HG03378 (cell line): ENCODE measurements at regions not wholly inside any gene's neighbourhood (a gene's known extent, or its start where the extent isn't known, plus 50 kb on each side); places are given as distances from the start of the nearest gene placed in this dataset.
"Not testable (repeated sequence)": the region's sequence is repeated elsewhere in the genome, so short reads cannot be mapped to it uniquely, and the experiment has no call there.

Experiments
- ATAC-seq: cut with Tn5 transposase; IDR thresholded peaks from one replicate; pipeline ENCODE4 v1.9.1; 2021; ENCODE audit warnings: mild to moderate bottlenecking, moderate library complexity; ENCODE audit not compliant: unreplicated experiment

GRCh38 chr2:234375176-234375880 is 121.6 kb downstream of the ARL4C start:
- ATAC-seq, result no peak

DNA sequence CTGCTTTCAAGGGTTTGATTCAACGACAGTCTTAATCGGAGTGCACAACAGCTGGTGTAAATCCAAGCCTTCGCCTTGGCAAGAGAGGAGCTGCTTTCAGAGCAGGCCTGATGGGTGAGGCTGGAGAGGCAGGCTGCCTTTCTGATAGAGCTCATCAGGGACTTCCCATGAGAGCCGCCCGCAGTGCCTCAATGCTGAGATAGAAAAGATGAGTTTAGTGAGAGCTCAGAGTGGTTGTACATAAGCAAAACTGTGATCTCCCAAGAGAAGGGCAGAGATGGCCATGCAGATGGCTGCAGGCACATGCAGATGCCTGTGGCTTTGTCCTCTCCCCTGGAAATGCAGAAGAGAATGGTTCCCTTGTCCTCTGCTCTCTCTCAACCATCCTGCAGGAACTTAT is 122.1 kb downstream of the ARL4C start:
- no peak for ATAC-seq

GRCh38 chr2:234374150-234374508 is 122.8 kb downstream of the ARL4C start:
- no peak for ATAC-seq

DNA sequence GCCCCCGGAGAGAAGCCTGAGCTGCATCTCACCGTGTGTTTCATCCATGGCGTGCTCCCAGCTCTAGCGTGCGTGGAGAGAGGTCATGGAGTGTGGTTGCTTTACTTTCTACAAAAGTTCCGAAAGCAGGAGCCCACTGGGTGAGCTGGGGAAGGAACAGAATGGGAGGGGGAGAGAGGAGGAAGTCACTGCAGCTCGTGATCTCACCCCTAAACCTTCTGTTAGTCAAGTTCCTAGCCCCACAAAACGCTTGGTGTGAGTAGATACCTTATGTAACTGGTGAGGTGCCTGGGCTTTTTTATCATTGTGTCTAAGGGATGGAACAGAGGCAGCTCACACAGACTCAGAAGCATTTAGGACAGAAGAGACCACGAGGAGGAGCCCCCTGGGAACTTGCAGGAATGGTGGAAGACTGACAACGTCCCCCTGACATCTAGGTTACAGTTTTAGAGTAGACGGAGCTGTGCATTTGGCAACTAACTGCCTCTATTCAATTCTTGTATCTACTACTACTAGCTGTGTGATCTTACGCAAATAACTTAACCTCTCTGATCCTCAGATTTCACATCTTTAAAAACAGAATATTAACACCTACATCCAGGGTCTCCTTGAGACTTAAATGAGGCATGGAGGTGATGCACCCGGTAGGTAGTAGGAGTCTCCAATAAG is 123.3 kb downstream of the ARL4C start:
- ATAC-seq, result no peak

DNA sequence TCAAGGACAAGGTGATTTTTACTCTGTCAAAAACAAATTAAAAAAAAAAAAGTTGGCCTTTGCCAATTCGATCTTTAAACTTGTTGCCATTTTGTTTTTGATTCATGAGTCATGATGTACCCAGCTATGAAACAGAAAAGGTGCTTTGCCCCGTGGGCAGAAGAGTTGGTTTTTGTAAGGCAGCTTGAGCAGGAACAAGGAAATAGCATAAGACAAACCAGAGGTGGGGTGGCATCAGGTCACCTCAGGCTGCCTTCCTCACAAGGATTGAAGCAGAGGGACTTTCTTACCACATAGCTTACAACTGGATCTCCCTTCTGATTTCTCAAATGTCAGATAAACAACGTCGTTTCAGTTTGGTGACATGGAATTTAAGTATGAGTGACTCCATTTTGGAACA is 123.8 kb downstream of the ARL4C start:
- ATAC-seq, result no peak

DNA sequence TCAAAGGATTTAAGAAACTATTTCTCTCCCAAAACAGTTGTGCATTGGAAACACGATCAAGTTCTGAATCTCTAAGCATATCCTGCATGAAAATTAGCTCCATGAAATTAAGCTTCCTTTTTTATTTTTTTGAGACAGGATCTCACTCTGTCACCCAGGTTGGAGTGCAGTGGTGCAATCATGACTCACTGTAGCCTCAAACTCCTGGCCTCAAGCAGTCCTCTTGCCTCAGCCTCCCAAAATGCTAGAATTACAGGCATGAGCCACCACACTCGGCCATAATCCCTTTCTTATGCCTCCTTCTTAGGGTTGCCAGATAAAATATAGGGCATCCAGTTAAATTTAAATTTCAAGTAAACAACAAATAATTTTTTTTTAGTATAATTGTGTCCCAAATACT is 124.4 kb downstream of the ARL4C start:
- ATAC-seq, result no peak

GRCh38 chr2:234368861-234369261 is 128.0 kb downstream of the ARL4C start:
- ATAC-seq, result no peak

- ATAC-seq, result no peak
These were observed 130.0 kb downstream of the ARL4C start for GRCh38 chr2:234366891-234367290.

- ATAC-seq, result no peak
These were observed 132.2 kb downstream of the ARL4C start for GRCh38 chr2:234364661-234365060.

DNA sequence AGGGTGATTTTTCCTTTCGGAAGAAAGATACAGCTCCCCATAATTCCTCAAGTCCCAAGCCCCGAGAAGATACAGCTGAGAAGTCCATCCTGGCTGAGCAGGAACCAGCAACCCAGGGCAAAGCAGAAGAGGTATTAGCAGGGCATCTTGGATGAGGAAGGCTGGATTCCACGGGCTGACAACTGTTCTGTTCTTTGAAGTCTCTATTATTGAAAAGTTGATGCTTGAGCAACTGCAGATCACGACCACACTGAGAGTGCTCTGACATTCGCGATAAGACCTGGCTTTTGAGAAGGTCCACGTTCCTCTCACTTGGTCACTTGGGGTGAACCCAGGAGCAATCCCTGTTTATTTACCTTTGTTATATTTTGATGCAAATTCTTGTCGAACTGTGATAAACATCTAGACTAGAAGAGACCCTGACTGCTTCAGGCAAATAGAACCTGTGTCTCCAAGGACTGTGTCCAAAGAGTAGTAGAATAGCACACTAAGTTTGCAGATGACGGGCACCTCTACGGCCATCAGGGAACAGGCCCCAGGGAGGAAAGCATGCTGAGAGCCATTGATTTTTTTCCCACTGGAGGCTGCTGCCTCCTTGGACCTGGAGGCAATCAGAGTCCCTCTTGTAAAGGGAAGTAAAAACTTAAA is 133.1 kb downstream of the ARL4C start:
- ATAC-seq, result no peak

- no peak for ATAC-seq
These were observed 133.8 kb downstream of the ARL4C start for GRCh38 chr2:234363011-234363487.

DNA sequence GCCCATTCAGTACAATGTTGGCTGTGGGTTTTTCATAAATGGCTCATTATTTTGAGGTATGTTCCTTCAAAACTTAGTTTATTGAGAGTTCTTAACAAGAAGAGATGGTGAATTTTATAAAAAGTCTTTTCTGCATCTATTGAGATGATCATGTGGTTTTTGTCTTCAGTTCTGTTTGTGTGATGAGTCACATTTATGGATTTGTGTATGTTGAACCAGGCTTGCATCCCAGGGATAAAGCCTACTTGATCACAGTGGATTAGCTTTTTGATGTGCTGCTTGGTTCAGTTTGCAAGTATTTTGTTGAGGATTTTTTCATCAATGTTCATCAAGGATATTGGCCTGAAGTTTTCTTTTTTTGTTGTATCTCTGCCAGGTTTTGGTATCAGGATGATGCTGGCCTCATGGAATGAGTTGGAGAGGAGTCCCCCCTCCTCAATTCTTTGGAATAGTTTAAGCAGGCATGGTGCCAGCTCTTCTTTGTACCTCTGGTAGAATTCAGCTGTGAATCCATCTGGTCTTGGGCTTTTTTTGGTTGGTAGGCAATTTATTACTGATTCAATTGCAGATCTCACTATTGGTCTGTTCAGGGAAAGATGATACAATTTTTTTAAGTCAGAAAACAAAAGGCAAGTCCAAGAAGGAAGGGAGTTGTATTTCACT is 136.4 kb downstream of the ARL4C start:
- ATAC-seq, result not testable (repeated sequence)

DNA sequence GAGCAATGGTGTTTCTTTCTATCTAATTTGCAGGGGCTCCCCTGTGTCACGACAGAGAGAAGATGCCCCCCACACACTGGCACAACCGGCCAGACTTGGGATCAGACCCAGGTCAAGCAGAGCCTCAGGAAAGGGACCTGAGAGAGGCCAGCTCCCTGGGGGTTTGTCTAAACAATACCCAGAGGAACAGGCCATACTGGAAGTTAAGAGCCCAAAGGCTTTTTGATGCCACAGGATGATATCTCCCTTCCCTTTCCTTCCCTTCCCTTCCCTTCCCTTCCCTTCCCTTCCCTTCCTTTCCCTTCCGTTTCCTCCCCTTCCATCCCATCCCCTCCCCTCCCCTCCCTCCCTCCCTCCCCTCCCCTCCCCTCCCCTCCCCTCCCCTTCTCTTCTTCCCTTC is 139.2 kb downstream of the ARL4C start:
- no peak for ATAC-seq

GRCh38 chr2:234355808-234356365 is 141.0 kb downstream of the ARL4C start:
- ATAC-seq, result no peak

DNA sequence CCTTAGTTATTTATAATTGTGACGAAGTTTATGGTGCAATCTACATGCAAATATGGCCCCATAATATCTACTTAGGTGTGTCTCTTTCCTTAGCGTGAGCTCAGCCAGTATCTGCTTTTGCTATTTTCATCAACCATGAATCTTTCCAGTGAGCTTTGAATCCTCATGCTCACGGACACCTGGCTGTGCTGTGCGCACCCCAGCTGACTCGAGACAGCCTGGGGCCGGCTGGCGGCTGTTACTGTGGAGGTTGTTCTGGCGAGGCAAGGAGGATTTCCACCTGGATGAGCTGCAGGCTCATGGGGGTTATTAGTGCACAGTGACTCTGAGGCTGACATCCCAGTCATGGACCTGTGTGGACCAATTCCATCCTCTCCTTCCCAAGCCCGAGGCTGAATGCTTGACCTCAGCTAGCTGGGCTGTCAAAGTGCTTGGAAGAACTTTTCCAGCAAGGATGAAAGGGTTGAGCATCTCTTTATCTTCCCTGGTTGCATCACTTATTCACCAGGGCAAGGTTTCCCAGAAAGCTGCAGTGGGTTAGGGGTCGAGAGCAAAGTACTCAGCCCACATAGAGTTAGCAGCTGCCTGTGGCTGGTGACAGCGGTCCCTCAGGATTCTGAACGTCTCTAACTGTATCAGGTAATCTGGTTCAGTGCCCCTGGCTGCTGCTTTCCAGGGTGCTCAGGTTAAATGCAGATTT is 141.7 kb downstream of the ARL4C start:
- ATAC-seq, result no peak

- no peak for ATAC-seq
These were observed 144.6 kb downstream of the ARL4C start for GRCh38 chr2:234352270-234352669.

DNA sequence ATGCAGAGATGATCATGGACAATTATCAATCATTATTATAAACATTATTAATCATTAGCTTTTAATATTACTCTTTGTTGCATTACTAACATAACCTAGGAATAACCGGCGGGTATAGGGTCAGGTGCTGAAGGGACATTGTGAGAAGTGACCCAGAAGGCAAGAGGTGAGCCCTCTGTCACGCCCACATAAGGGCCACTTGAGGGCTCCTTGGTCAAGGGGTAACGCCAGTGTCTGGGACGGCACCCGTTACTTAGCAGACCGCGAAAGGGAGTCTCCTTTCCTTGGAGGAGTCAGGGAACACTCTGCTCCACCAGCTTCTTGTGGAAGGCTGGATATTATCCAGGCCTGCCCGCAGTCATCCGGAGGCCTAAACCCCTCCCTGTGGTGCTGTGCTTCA is 145.0 kb downstream of the ARL4C start:
- ATAC-seq, result not testable (repeated sequence)

GRCh38 chr2:234348081-234348480 is 148.8 kb downstream of the ARL4C start:
- ATAC-seq, result no peak

DNA sequence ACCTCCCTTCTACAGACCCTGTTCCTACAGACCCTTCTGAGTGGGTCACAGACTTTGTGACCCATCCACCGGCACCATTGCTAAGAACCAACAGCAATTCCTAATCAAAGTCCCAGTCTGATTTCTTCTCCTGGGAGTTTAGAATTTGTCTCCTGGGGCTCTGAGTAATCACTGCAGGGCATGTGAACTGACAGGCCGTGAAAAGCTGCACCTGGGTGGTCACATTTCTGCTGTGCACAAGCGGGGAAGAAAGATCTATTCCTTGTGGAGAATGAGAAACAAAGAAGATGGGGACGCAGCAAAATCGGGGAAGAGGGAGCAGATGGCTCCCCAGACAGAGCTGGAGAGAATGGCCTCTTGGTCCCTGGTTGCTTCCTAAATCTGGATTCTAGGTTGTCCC is 151.0 kb downstream of the ARL4C start:
- no peak for ATAC-seq

DNA sequence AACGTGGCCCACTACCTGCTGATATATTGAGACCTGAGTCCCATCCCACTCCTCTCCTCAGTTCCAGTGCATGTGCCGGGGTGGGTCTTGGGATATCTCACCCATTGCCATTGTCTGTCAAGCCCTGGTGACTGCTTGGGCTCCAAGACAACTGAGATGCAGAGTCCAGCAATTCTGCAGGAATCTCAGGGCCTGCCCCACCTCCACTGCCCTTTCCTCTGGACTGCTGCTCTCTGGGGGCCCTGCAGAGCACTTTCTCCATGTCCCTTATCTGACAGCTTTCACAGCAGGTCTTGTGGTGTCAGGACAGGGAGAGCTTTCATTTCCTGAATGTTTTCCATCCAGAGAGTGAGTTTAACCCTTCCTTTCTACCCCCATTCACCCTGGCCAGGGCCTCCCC is 152.9 kb downstream of the ARL4C start:
- no peak for ATAC-seq

- no peak for ATAC-seq
These were observed 153.5 kb downstream of the ARL4C start for GRCh38 chr2:234343372-234343771.
